GM19463 (cell line): ENCODE measurements at regions not wholly inside any gene's neighbourhood (a gene's known extent, or its start where the extent isn't known, plus 50 kb on each side); places are given as distances from the start of the nearest gene placed in this dataset.

Source experiments
- ATAC-seq: cut with Tn5 transposase; IDR thresholded peaks from one replicate; pipeline ENCODE4 v1.9.1; 2021; ENCODE audit warnings: mild to moderate bottlenecking, moderate library complexity; ENCODE audit not compliant: unreplicated experiment

- no peak for ATAC-seq
These were observed 373.3 kb upstream of the DIAPH2 start for GRCh38 chrX:96311366-96311765.

- no peak for ATAC-seq
These were observed 369.7 kb upstream of the DIAPH2 start for GRCh38 chrX:96314985-96315384.

- no peak for ATAC-seq
These were observed 322.8 kb upstream of the DIAPH2 start for GRCh38 chrX:96361844-96362243.

GRCh38 chrX:96372313-96373046 is 312.2 kb upstream of the DIAPH2 start:
- ATAC-seq, result peak; percentile 56

- peak; percentile 12 for ATAC-seq
These were observed 311.6 kb upstream of the DIAPH2 start for GRCh38 chrX:96373047-96373355.

- no peak for ATAC-seq
These were observed 308.4 kb upstream of the DIAPH2 start for GRCh38 chrX:96376266-96376665.

- ATAC-seq, result no peak
These were observed 304.7 kb upstream of the DIAPH2 start for GRCh38 chrX:96379951-96380350.

- no peak for ATAC-seq
These were observed 302.6 kb upstream of the DIAPH2 start for GRCh38 chrX:96382018-96382417.

- no peak for ATAC-seq
These were observed 301.2 kb upstream of the DIAPH2 start for GRCh38 chrX:96383428-96383827.

GRCh38 chrX:96386325-96386724 is 298.3 kb upstream of the DIAPH2 start:
- ATAC-seq, result no peak

- ATAC-seq, result no peak
These were observed 297.7 kb upstream of the DIAPH2 start for GRCh38 chrX:96386981-96387380.

- ATAC-seq, result no peak
These were observed 296.8 kb upstream of the DIAPH2 start for GRCh38 chrX:96387801-96388200.

- no peak for ATAC-seq
These were observed 295.2 kb upstream of the DIAPH2 start for GRCh38 chrX:96389281-96390047.

GRCh38 chrX:96394598-96394997 is 290.0 kb upstream of the DIAPH2 start:
- no peak for ATAC-seq

- no peak for ATAC-seq
These were observed 281.2 kb upstream of the DIAPH2 start for GRCh38 chrX:96403446-96403845.

- no peak for ATAC-seq
These were observed 278.8 kb upstream of the DIAPH2 start for GRCh38 chrX:96405842-96406241.

- no peak for ATAC-seq
These were observed 277.6 kb upstream of the DIAPH2 start for GRCh38 chrX:96407072-96407471.

- no peak for ATAC-seq
These were observed 277.1 kb upstream of the DIAPH2 start for GRCh38 chrX:96407501-96407900.

GRCh38 chrX:96407981-96408380 is 276.7 kb upstream of the DIAPH2 start:
- ATAC-seq, result no peak

- no peak for ATAC-seq
These were observed 273.7 kb upstream of the DIAPH2 start for GRCh38 chrX:96410927-96411326.

GRCh38 chrX:96417695-96418094 is 266.9 kb upstream of the DIAPH2 start:
- ATAC-seq, result no peak

- no peak for ATAC-seq
These were observed 260.6 kb upstream of the DIAPH2 start for GRCh38 chrX:96424007-96424406.

GRCh38 chrX:96425200-96425599 is 259.4 kb upstream of the DIAPH2 start:
- ATAC-seq, result no peak
